ENCODE measurements at regions not wholly inside any gene's neighbourhood (a gene's known extent, or its start where the extent isn't known, plus 50 kb on each side); places are given as distances from the start of the nearest gene placed in this dataset.

DNA sequence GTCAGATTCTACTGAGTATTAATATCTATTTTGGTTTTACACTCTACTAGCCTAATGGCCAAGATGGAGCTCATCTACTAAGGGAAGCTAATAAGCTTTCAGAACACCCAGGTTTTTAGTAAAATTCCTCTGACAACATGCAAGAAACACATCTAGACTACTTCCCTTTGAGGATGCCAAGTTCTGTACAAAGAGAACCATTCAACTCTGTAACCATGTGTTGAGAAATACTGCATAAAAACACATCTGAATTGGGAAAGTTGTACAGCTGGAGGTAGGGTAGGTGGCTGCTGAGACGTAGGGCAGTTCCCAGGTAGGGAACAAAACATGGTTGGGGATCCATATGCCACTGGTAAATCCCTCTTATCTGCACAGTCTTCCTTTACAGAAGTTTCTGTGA, 66.2 kb downstream of the SC5D start:
- H3K9me3 ChIP-seq (ENCODE audit: control insufficient read depth, insufficient read depth, low read depth, low read length): no peaks in the 10 kb centered on the region
- ChIA-PET CTCF (no interaction called here), POLR2A (no interaction called here)
- TF ChIP-seq ZBTB17 (tag by site-specific recombination; IDR thresholded peaks at IDR 0.05) (no peak), ZNF169 (tag by site-specific recombination; IDR thresholded peaks at IDR 0.05) (no peak), ZNF624 (tag by site-specific recombination; IDR thresholded peaks at IDR 0.05) (no peak), ZNF530 (tag by site-specific recombination; IDR thresholded peaks at IDR 0.05; ENCODE audit: low read depth) (no peak), ZNF768 (tag by site-specific recombination; IDR thresholded peaks at IDR 0.05) (no peak), YY1 (tag by site-specific recombination; IDR thresholded peaks at IDR 0.05) (no peak), ZNF514 (tag by site-specific recombination; IDR thresholded peaks at IDR 0.05) (no peak), ZNF501 (tag by site-specific recombination; IDR thresholded peaks at IDR 0.05) (no peak), ZBTB48 (tag by site-specific recombination; IDR thresholded peaks at IDR 0.05) (no peak), ZNF664 (tag by site-specific recombination; IDR thresholded peaks at IDR 0.05) (no peak), KLF16 (tag by site-specific recombination; IDR thresholded peaks at IDR 0.05) (no peak), ZNF10 (tag by site-specific recombination; IDR thresholded peaks at IDR 0.05) (no peak), SCRT2 (tag by site-specific recombination; IDR thresholded peaks at IDR 0.05) (no peak), ZSCAN16 (tag by site-specific recombination; IDR thresholded peaks at IDR 0.05) (no peak), ZNF112 (tag by site-specific recombination; IDR thresholded peaks at IDR 0.05) (no peak), ZSCAN23 (tag by site-specific recombination; IDR thresholded peaks at IDR 0.05) (no peak)
- TF ChIP-seq, protein P1, sequence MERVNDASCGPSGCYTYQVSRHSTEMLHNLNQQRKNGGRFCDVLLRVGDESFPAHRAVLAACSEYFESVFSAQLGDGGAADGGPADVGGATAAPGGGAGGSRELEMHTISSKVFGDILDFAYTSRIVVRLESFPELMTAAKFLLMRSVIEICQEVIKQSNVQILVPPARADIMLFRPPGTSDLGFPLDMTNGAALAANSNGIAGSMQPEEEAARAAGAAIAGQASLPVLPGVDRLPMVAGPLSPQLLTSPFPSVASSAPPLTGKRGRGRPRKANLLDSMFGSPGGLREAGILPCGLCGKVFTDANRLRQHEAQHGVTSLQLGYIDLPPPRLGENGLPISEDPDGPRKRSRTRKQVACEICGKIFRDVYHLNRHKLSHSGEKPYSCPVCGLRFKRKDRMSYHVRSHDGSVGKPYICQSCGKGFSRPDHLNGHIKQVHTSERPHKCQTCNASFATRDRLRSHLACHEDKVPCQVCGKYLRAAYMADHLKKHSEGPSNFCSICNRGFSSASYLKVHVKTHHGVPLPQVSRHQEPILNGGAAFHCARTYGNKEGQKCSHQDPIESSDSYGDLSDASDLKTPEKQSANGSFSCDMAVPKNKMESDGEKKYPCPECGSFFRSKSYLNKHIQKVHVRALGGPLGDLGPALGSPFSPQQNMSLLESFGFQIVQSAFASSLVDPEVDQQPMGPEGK (tag by site-specific recombination; IDR thresholded peaks at IDR 0.05): no peak
- TF ChIP-seq, protein P2, sequence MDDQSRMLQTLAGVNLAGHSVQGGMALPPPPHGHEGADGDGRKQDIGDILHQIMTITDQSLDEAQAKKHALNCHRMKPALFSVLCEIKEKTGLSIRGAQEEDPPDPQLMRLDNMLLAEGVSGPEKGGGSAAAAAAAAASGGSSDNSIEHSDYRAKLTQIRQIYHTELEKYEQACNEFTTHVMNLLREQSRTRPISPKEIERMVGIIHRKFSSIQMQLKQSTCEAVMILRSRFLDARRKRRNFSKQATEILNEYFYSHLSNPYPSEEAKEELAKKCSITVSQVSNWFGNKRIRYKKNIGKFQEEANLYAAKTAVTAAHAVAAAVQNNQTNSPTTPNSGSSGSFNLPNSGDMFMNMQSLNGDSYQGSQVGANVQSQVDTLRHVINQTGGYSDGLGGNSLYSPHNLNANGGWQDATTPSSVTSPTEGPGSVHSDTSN (CRISPR knock-in tag; IDR thresholded peaks at IDR 0.05): no peak
- TF ChIP-seq, protein P3, sequence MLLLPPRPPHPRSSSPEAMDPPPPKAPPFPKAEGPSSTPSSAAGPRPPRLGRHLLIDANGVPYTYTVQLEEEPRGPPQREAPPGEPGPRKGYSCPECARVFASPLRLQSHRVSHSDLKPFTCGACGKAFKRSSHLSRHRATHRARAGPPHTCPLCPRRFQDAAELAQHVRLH (tag by site-specific recombination; IDR thresholded peaks at IDR 0.05): no peak
- H3K36me3 ChIP-seq (ENCODE audit: control insufficient read depth in 2 of 2, insufficient read depth in 1 of 2, low read length in 2 of 2): no peaks in the 10 kb centered on the region
- H3K27ac ChIP-seq (ENCODE audit: extremely low read depth, low read depth, low read length): no peak overlapping the region
- H3K4me3 ChIP-seq (ENCODE audit: low read depth, low read length): no peak overlapping the region
- H3K4me1 ChIP-seq (ENCODE audit: control insufficient read depth, insufficient read depth, low read length): no peaks in the 10 kb centered on the region

DNA sequence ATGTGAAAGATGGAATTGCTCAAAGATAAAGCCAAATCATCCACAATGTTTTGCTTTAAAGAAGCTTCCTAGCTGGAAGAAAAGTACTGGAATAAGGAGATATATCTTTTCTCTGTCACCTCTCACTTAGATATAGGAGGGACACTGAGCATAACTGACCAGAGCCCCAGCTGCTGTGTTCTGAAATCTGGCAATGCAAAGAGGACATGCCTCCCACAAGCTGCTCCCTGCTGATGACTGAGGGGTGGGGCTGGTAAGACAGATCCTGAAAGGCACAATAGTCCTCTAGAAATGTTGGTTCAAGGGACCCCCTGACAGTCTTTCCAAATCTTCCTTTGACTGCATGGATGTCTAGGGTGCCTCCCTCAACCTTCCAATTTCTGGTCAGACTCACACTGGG, 67.0 kb downstream of the SC5D start:
- Histone ChIP-seq H3K4me3 (ENCODE audit: low read depth, low read length) (no peak overlapping the region), H3K4me1 (ENCODE audit: control insufficient read depth, insufficient read depth, low read length) (no peaks in the 10 kb centered on the region), H3K27ac (ENCODE audit: extremely low read depth, low read depth, low read length) (no peak overlapping the region), H3K36me3 (ENCODE audit: control insufficient read depth in 2 of 2, insufficient read depth in 1 of 2, low read length in 2 of 2) (no peaks in the 10 kb centered on the region), H3K9me3 (ENCODE audit: control insufficient read depth, insufficient read depth, low read depth, low read length) (no peaks in the 10 kb centered on the region)
- CTCF ChIA-PET: interaction anchor here (0.6 kb wide), 1 partner anchor 232 kb away, joined by 7 read pairs; no protein-coding TSS in a partner anchor
- POLR2A ChIA-PET: no interaction called here
- TF ChIP-seq ZNF311 (tag by site-specific recombination; IDR thresholded peaks at IDR 0.05; ENCODE audit: borderline replicate concordance) (no peak), ZNF354C (tag by site-specific recombination; IDR thresholded peaks at IDR 0.05; ENCODE audit: borderline replicate concordance, low read depth) (no peak), ZNF792 (tag by site-specific recombination; IDR thresholded peaks at IDR 0.05) (no peak), ZNF544 (tag by site-specific recombination; IDR thresholded peaks at IDR 0.05) (no peak), ZNF830 (tag by site-specific recombination; IDR thresholded peaks at IDR 0.05; ENCODE audit: low read depth) (no peak), ZNF10 (tag by site-specific recombination; IDR thresholded peaks at IDR 0.05) (no peak), ZNF623 (tag by site-specific recombination; IDR thresholded peaks at IDR 0.05) (no peak), ZNF16 (tag by site-specific recombination; IDR thresholded peaks at IDR 0.05; ENCODE audit: low read depth) (no peak), ZNF560 (tag by site-specific recombination; IDR thresholded peaks at IDR 0.05; ENCODE audit: borderline replicate concordance) (no peak), MYNN (tag by site-specific recombination; IDR thresholded peaks at IDR 0.05; ENCODE audit: borderline replicate concordance) (no peak), ZNF366 (tag by site-specific recombination; conservative IDR thresholded peaks at IDR 0.05) (no peak)
- TF ChIP-seq, protein P4, sequence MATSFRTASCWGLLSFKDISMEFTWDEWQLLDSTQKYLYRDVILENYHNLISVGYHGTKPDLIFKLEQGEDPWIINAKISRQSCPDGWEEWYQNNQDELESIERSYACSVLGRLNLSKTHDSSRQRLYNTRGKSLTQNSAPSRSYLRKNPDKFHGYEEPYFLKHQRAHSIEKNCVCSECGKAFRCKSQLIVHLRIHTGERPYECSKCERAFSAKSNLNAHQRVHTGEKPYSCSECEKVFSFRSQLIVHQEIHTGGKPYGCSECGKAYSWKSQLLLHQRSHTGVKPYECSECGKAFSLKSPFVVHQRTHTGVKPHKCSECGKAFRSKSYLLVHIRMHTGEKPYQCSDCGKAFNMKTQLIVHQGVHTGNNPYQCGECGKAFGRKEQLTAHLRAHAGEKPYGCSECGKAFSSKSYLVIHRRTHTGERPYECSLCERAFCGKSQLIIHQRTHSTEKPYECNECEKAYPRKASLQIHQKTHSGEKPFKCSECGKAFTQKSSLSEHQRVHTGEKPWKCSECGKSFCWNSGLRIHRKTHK (tag by site-specific recombination; IDR thresholded peaks at IDR 0.05): no peak
- TF ChIP-seq, protein P5, sequence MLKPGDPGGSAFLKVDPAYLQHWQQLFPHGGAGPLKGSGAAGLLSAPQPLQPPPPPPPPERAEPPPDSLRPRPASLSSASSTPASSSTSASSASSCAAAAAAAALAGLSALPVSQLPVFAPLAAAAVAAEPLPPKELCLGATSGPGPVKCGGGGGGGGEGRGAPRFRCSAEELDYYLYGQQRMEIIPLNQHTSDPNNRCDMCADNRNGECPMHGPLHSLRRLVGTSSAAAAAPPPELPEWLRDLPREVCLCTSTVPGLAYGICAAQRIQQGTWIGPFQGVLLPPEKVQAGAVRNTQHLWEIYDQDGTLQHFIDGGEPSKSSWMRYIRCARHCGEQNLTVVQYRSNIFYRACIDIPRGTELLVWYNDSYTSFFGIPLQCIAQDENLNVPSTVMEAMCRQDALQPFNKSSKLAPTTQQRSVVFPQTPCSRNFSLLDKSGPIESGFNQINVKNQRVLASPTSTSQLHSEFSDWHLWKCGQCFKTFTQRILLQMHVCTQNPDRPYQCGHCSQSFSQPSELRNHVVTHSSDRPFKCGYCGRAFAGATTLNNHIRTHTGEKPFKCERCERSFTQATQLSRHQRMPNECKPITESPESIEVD (tag by site-specific recombination; IDR thresholded peaks at IDR 0.05): no peak

All from HEK293 (cell line).